DMS 273 (cell line): ENCODE measurements at regions not wholly inside any gene's neighbourhood (a gene's known extent, or its start where the extent isn't known, plus 50 kb on each side); places are given as distances from the start of the nearest gene placed in this dataset.
"Not testable (repeated sequence)": the region's sequence is repeated elsewhere in the genome, so short reads cannot be mapped to it uniquely, and the experiment has no call there.

Experiments used
- DNase-seq: peaks from one replicate; lab custom pipeline; 2025; ENCODE audit not compliant: unreplicated experiment; lab: John Stamatoyannopoulos, UW

- not testable (repeated sequence) for DNase-seq
Measured at GRCh38 chr1:146292940-146293936, 64.4 kb upstream of the NOTCH2NLA start.

DNA sequence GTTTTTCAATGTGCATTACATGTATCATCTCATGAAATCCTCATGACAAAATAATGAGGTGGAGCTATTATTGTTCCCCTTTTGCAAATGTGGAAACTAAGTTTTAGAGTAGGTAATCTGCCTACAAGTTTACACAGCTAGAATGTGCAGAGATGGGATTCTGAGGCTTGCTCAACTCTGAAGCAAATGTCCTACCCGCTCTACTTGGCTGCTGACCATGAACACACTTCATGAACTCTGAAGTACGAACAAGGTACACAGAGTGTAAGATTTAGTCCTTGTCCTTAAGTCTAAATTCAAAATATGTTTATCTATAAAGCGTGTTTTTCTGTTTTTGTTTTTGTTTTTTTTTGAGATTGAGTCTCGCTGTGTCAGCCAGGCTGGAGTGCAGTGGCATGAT lies 63.6 kb upstream of the NOTCH2NLA start:
- DNase-seq = not testable (repeated sequence)

- not testable (repeated sequence) for DNase-seq
Measured at GRCh38 chr1:146287881-146288280, 59.1 kb upstream of the NOTCH2NLA start.

DNA sequence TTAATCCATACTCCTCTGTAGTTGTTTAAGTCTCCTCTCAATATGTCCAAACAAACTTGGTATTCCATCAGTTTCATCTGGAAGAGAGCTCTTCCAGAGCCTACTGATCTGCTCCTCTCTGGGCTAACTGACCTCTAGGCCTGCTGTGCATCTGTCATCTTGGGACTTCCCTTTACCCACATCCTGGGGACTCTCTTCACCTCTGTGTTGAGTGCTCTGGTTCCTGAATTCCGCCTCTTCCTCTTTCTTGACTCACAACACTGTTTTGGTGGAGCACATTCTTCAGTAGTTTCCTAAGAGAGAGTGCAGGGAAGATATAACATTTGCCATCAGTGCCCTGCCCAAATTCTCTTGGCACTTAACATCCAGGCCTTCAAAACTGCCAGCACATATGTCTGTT lies 55.9 kb upstream of the NOTCH2NLA start:
- not testable (repeated sequence) for DNase-seq

DNA sequence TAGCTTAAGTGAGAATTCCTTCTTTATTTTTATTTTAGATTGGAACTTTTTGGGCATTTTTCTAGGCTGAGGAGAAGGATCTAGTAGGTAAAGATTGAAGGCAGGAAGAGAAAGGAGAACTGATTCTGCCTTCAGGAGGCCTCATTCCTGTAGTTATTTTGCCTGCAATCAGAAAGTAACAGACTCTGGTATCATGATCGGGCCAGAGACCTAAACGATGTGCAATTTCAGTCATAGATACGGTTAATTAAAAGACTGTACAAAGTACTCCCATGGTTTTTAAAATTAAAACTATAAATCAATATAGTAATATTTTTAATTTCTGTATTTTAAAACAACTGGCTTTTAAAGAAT lies 54.7 kb upstream of the NOTCH2NLA start:
- DNase-seq = not testable (repeated sequence)

- not testable (repeated sequence) for DNase-seq
Measured at GRCh38 chr1:146282807-146283526, 54.1 kb upstream of the NOTCH2NLA start.

GRCh38 chr1:146281522-146281921 lies 52.7 kb upstream of the NOTCH2NLA start:
- DNase-seq = not testable (repeated sequence)

DNA sequence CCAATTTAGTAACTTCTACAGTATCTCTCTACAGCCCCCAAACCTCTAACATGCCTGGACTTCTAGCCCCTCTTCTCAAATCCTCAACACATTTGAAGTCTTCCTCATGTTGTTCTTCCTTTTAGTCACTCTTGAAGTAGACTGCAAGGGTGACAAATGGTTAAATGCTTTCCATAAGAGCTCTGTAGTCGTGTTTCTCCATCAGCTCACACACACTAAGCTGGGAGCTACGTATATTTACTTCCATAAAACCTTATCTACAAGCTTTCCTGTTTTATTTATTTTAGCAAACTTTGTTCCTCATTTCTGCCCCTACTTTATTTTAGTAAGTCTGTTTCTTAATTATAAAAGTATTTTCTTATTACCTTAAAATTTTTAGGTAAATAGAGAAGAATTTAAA lies 49.9 kb upstream of the NOTCH2NLA start:
- not testable (repeated sequence) for DNase-seq
